SJSA1 (cell line): ENCODE measurements at regions not wholly inside any gene's neighbourhood (a gene's known extent, or its start where the extent isn't known, plus 50 kb on each side); places are given as distances from the start of the nearest gene placed in this dataset.

Experiments used
- DNase-seq, 2 experiments: peaks; one replicate each; pipeline ENCODE4 v3.0.0-alpha.2; 2015 to 2020; ENCODE audit warnings: low spot score in 2 of 2, low read depth in 1 of 2
- H3K27ac ChIP-seq: fragments of 250-450 bp; sonication (Bioruptor Pico); 2 replicates; pipeline ENCODE4 v1.5.1; 2020; ENCODE audit warnings: mild to moderate bottlenecking, moderate library complexity
- H3K27me3 ChIP-seq: fragments of 250-450 bp; sonication (Bioruptor Pico); replicated peaks from 2 replicates; pipeline ENCODE4 v1.5.1; 2020; ENCODE audit warnings: mild to moderate bottlenecking, moderate library complexity
- H3K36me3 ChIP-seq: fragments of 250-450 bp; sonication (Bioruptor Pico); 2 replicates; pipeline ENCODE4 v1.5.1; 2020; ENCODE audit warnings: mild to moderate bottlenecking
- H3K4me1 ChIP-seq: fragments of 250-450 bp; sonication (Bioruptor Pico); replicated peaks from 2 replicates; pipeline ENCODE4 v1.6.1; 2021; ENCODE audit warnings: mild to moderate bottlenecking
- H3K4me3 ChIP-seq: fragments of 250-450 bp; sonication (Bioruptor Pico); 2 replicates; pipeline ENCODE4 v1.5.1; 2020; ENCODE audit warnings: mild to moderate bottlenecking
- H3K9me3 ChIP-seq: fragments of 250-450 bp; sonication (Bioruptor Pico); replicated peaks from 2 replicates; pipeline ENCODE4 v1.5.1; 2020; ENCODE audit warnings: mild to moderate bottlenecking

- no peaks in the 10 kb centered on the region for H3K9me3 ChIP-seq
- no peaks in the 10 kb centered on the region for H3K4me1 ChIP-seq
- no peaks in the 10 kb centered on the region for H3K36me3 ChIP-seq
- DNase-seq = no peak
- H3K4me3 ChIP-seq = no peak overlapping the region
- no peak overlapping the region for H3K27ac ChIP-seq
- H3K27me3 ChIP-seq = no peaks in the 10 kb centered on the region
Measured at GRCh38 chr15:98433856-98434255, 214.5 kb upstream of the IGF1R start.

GRCh38 chr15:98437752-98438151, 210.6 kb upstream of the IGF1R start:
- H3K36me3 ChIP-seq = no peaks in the 10 kb centered on the region
- H3K27me3 ChIP-seq = no peaks in the 10 kb centered on the region
- DNase-seq = no peak
- H3K4me1 ChIP-seq = peaks cover 2% of the 10 kb centered on the region
- H3K4me3 ChIP-seq = no peak overlapping the region
- H3K9me3 ChIP-seq = no peaks in the 10 kb centered on the region
- no peak overlapping the region for H3K27ac ChIP-seq

- H3K4me3 ChIP-seq = no peak overlapping the region
- H3K36me3 ChIP-seq = no peaks in the 10 kb centered on the region
- no peak for DNase-seq
- no peaks in the 10 kb centered on the region for H3K27me3 ChIP-seq
- H3K9me3 ChIP-seq = no peaks in the 10 kb centered on the region
- H3K27ac ChIP-seq = no peak overlapping the region
- H3K4me1 ChIP-seq = peaks cover 7% of the 10 kb centered on the region
Measured at GRCh38 chr15:98438326-98438725, 210.0 kb upstream of the IGF1R start.

GRCh38 chr15:98438907-98439306, 209.4 kb upstream of the IGF1R start:
- Histone ChIP-seq H3K4me3 (no peak overlapping the region), H3K4me1 (peaks cover 7% of the 10 kb centered on the region), H3K27me3 (no peaks in the 10 kb centered on the region), H3K27ac (no peak overlapping the region), H3K36me3 (no peaks in the 10 kb centered on the region), H3K9me3 (no peaks in the 10 kb centered on the region)
- DNase-seq = no peak

- H3K4me1 ChIP-seq = peaks cover 7% of the 10 kb centered on the region
- H3K9me3 ChIP-seq = no peaks in the 10 kb centered on the region
- no peaks in the 10 kb centered on the region for H3K36me3 ChIP-seq
- no peak for DNase-seq
- no peaks in the 10 kb centered on the region for H3K27me3 ChIP-seq
- H3K4me3 ChIP-seq = no peak overlapping the region
- H3K27ac ChIP-seq = no peak overlapping the region
Measured at GRCh38 chr15:98439523-98439942, 208.8 kb upstream of the IGF1R start.

- no peak overlapping the region for H3K4me3 ChIP-seq
- no peak overlapping the region for H3K27ac ChIP-seq
- no peak for DNase-seq
- H3K4me1 ChIP-seq = peaks cover 7% of the 10 kb centered on the region
- H3K36me3 ChIP-seq = no peaks in the 10 kb centered on the region
- H3K27me3 ChIP-seq = no peaks in the 10 kb centered on the region
- no peaks in the 10 kb centered on the region for H3K9me3 ChIP-seq
Measured at GRCh38 chr15:98440917-98441316, 207.4 kb upstream of the IGF1R start.

- no peaks in the 10 kb centered on the region for H3K27me3 ChIP-seq
- no peak overlapping the region for H3K27ac ChIP-seq
- peaks cover 7% of the 10 kb centered on the region for H3K4me1 ChIP-seq
- H3K4me3 ChIP-seq = no peak overlapping the region
- DNase-seq = no peak
- H3K36me3 ChIP-seq = no peaks in the 10 kb centered on the region
- no peaks in the 10 kb centered on the region for H3K9me3 ChIP-seq
Measured at GRCh38 chr15:98441599-98441998, 206.7 kb upstream of the IGF1R start.

GRCh38 chr15:98442379-98442833, 205.9 kb upstream of the IGF1R start:
- H3K36me3 ChIP-seq = no peaks in the 10 kb centered on the region
- H3K4me3 ChIP-seq = no peak overlapping the region
- H3K9me3 ChIP-seq = no peaks in the 10 kb centered on the region
- 0 out of 2 replicates have a peak, but pooled peaks cover under 1% of the 10 kb centered on the region for H3K27me3 ChIP-seq
- peak; percentile 86 to 91 for DNase-seq
- peak overlapping the region; percentile 18; the same call in 1 of the 2 replicates for H3K27ac ChIP-seq
- peaks cover 7% of the 10 kb centered on the region for H3K4me1 ChIP-seq

GRCh38 chr15:98442901-98443300, 205.4 kb upstream of the IGF1R start:
- Histone ChIP-seq H3K4me1 (peaks cover 7% of the 10 kb centered on the region), H3K4me3 (no peak overlapping the region), H3K36me3 (no peaks in the 10 kb centered on the region), H3K27me3 (peaks cover 5% of the 10 kb centered on the region; the same call in 1 of the 2 replicates), H3K27ac (peak overlapping the region; percentile 18; the same call in 1 of the 2 replicates), H3K9me3 (no peaks in the 10 kb centered on the region)
- DNase-seq = no peak

- Histone ChIP-seq H3K4me1 (peaks cover 7% of the 10 kb centered on the region), H3K27ac (no peak overlapping the region), H3K36me3 (no peaks in the 10 kb centered on the region), H3K4me3 (no peak overlapping the region), H3K9me3 (no peaks in the 10 kb centered on the region), H3K27me3 (peaks cover 8% of the 10 kb centered on the region; the same call in 1 of the 2 replicates)
- DNase-seq = no peak
Measured at GRCh38 chr15:98443526-98443925, 204.8 kb upstream of the IGF1R start.

- Histone ChIP-seq H3K27me3 (peaks cover 11% of the 10 kb centered on the region; the same call in 1 of the 2 replicates), H3K27ac (no peak overlapping the region), H3K4me1 (peaks cover 7% of the 10 kb centered on the region), H3K36me3 (no peaks in the 10 kb centered on the region), H3K4me3 (no peak overlapping the region), H3K9me3 (no peaks in the 10 kb centered on the region)
- no peak for DNase-seq
Measured at GRCh38 chr15:98444138-98444537, 204.2 kb upstream of the IGF1R start.

GRCh38 chr15:98445315-98445714, 203.0 kb upstream of the IGF1R start:
- no peaks in the 10 kb centered on the region for H3K36me3 ChIP-seq
- peaks cover 7% of the 10 kb centered on the region for H3K4me1 ChIP-seq
- no peak overlapping the region for H3K27ac ChIP-seq
- peaks cover 13% of the 10 kb centered on the region; the same call in 1 of the 2 replicates for H3K27me3 ChIP-seq
- H3K9me3 ChIP-seq = no peaks in the 10 kb centered on the region
- H3K4me3 ChIP-seq = no peak overlapping the region
- DNase-seq = no peak

- H3K4me1 ChIP-seq = peaks cover 7% of the 10 kb centered on the region
- no peak overlapping the region for H3K27ac ChIP-seq
- peaks cover 13% of the 10 kb centered on the region; the same call in 1 of the 2 replicates for H3K27me3 ChIP-seq
- H3K9me3 ChIP-seq = no peaks in the 10 kb centered on the region
- DNase-seq = no peak
- no peaks in the 10 kb centered on the region for H3K36me3 ChIP-seq
- no peak overlapping the region for H3K4me3 ChIP-seq
Measured at GRCh38 chr15:98446083-98446482, 202.3 kb upstream of the IGF1R start.

- Histone ChIP-seq H3K9me3 (no peaks in the 10 kb centered on the region), H3K4me3 (no peak overlapping the region), H3K36me3 (no peaks in the 10 kb centered on the region), H3K27ac (no peak overlapping the region), H3K4me1 (peaks cover 7% of the 10 kb centered on the region), H3K27me3 (peaks cover 13% of the 10 kb centered on the region; the same call in 1 of the 2 replicates)
- no peak for DNase-seq
Measured at GRCh38 chr15:98447069-98447468, 201.3 kb upstream of the IGF1R start.

GRCh38 chr15:98451236-98451635, 197.1 kb upstream of the IGF1R start:
- no peak for DNase-seq
- H3K4me3 ChIP-seq = no peak overlapping the region
- H3K27ac ChIP-seq = no peak overlapping the region
- H3K9me3 ChIP-seq = no peaks in the 10 kb centered on the region
- no peaks in the 10 kb centered on the region for H3K4me1 ChIP-seq
- H3K36me3 ChIP-seq = no peaks in the 10 kb centered on the region
- peaks cover 13% of the 10 kb centered on the region; the same call in 1 of the 2 replicates for H3K27me3 ChIP-seq
